ENCODE measurements at regions not wholly inside any gene's neighbourhood (a gene's known extent, or its start where the extent isn't known, plus 50 kb on each side); places are given as distances from the start of the nearest gene placed in this dataset.

GRCh38 chr1:13948888-13949391, 249.0 kb downstream of the PRDM2 start:
- H3K27ac ChIP-seq (ENCODE audit: low read depth in 1 of 2, low read length in 2 of 2), result no peak overlapping the region
- Mint-ChIP-seq H3K9me3 (peaks cover 0 to 2% (median 0%) of the 10 kb centered on the region in 7 donors), H3K4me1 (no peaks in the 10 kb centered on the region), H3K4me3 (no peak overlapping the region), H3K36me3 (no peaks in the 10 kb centered on the region), H3K27ac (no peak overlapping the region), H3K27me3 (ENCODE audit: low read depth in 3 of 3) (peaks cover under 1 to 9% (median 4%) of the 10 kb centered on the region in 3 donors)
- H3K27me3 ChIP-seq (ENCODE audit: control insufficient read depth in 2 of 2, insufficient read depth in 2 of 2, low read length in 2 of 2), result no peaks in the 10 kb centered on the region
- no peaks in the 10 kb centered on the region for H4K20me1 ChIP-seq (ENCODE audit: insufficient read depth, low read length)
- H3K4me2 ChIP-seq (replicated peaks; ENCODE audit: extremely low read depth, low read length, poor library complexity, severe bottlenecking), result no peak overlapping the region
- no peak for DNase-seq
- H3K36me3 ChIP-seq (replicated peaks in 1 of 2; ENCODE audit: control insufficient read depth in 1 of 2, insufficient read depth in 2 of 2, low read length in 2 of 2), result no peaks in the 10 kb centered on the region
- H3K9me3 ChIP-seq (replicated peaks in 1 of 2; ENCODE audit: control insufficient read depth in 1 of 2, insufficient read depth in 1 of 2, low read length in 2 of 2), result no peaks in the 10 kb centered on the region
- 89% methylated on average over 6 of the region's 6 CpGs for WGBS (ENCODE audit: insufficient coverage)
- no peak overlapping the region for H2AFZ ChIP-seq (ENCODE audit: insufficient read depth, low read depth, low read length, poor library complexity, severe bottlenecking)
- intact Hi-C loops (cut with micrococcal nuclease), result no loop called here
- no peaks in the 10 kb centered on the region for H3K79me2 ChIP-seq (ENCODE audit: insufficient read depth, low read length)
- no peaks in the 10 kb centered on the region for H3K4me1 ChIP-seq (ENCODE audit: control insufficient read depth in 1 of 2, insufficient read depth in 2 of 2, low read length in 2 of 2)
- TF ChIP-seq CTCF (IDR thresholded peaks at IDR 0.05), result no peak
- no peak overlapping the region for H3K4me3 ChIP-seq (replicated peaks in 1 of 3; ENCODE audit: low read depth in 2 of 3, low read length in 3 of 3)
- no peak overlapping the region for H3K9ac ChIP-seq (ENCODE audit: insufficient read depth, low read length, poor library complexity, severe bottlenecking)

- H3K27ac Mint-ChIP-seq, result no peak overlapping the region
- no peak overlapping the region for H3K4me3 Mint-ChIP-seq
- H3K9me3 ChIP-seq (replicated peaks in 1 of 2; ENCODE audit: control insufficient read depth in 1 of 2, insufficient read depth in 1 of 2, low read length in 2 of 2), result no peaks in the 10 kb centered on the region
- TF ChIP-seq CTCF (IDR thresholded peaks at IDR 0.05), result no peak
- H2AFZ ChIP-seq (ENCODE audit: insufficient read depth, low read depth, low read length, poor library complexity, severe bottlenecking), result no peak overlapping the region
- no peaks in the 10 kb centered on the region for H3K79me2 ChIP-seq (ENCODE audit: insufficient read depth, low read length)
- no peaks in the 10 kb centered on the region for H3K27me3 ChIP-seq (ENCODE audit: control insufficient read depth in 2 of 2, insufficient read depth in 2 of 2, low read length in 2 of 2)
- H3K4me1 Mint-ChIP-seq, result no peaks in the 10 kb centered on the region
- WGBS (ENCODE audit: insufficient coverage), result no CpG with 5 or more reads among the region's 4 CpGs
- no peaks in the 10 kb centered on the region for H3K36me3 ChIP-seq (replicated peaks in 1 of 2; ENCODE audit: control insufficient read depth in 1 of 2, insufficient read depth in 2 of 2, low read length in 2 of 2)
- H3K4me1 ChIP-seq (ENCODE audit: control insufficient read depth in 1 of 2, insufficient read depth in 2 of 2, low read length in 2 of 2), result no peaks in the 10 kb centered on the region
- H3K4me3 ChIP-seq (replicated peaks in 1 of 3; ENCODE audit: low read depth in 2 of 3, low read length in 3 of 3), result no peak overlapping the region
- H3K36me3 Mint-ChIP-seq, result no peaks in the 10 kb centered on the region
- no peak overlapping the region for H3K9ac ChIP-seq (ENCODE audit: insufficient read depth, low read length, poor library complexity, severe bottlenecking)
- DNase-seq, result no peak
- H4K20me1 ChIP-seq (ENCODE audit: insufficient read depth, low read length), result no peaks in the 10 kb centered on the region
- no peak overlapping the region for H3K27ac ChIP-seq (ENCODE audit: low read depth in 1 of 2, low read length in 2 of 2)
- no peak overlapping the region for H3K4me2 ChIP-seq (replicated peaks; ENCODE audit: extremely low read depth, low read length, poor library complexity, severe bottlenecking)
- no peaks in the 10 kb centered on the region for H3K9me3 Mint-ChIP-seq
- intact Hi-C loops (cut with micrococcal nuclease), result no loop called here
- H3K27me3 Mint-ChIP-seq (ENCODE audit: low read depth in 3 of 3), result peaks cover 2 to 11% (median 6%) of the 10 kb centered on the region in 3 donors
These were observed 249.6 kb downstream of the PRDM2 start for GRCh38 chr1:13949546-13949945.
